GM20431 (cell line): ENCODE measurements at regions not wholly inside any gene's neighbourhood (a gene's known extent, or its start where the extent isn't known, plus 50 kb on each side); places are given as distances from the start of the nearest gene placed in this dataset.
"Not testable (repeated sequence)": the region's sequence is repeated elsewhere in the genome, so short reads cannot be mapped to it uniquely, and the experiment has no call there.

Experiments used
- in situ Hi-C: fragments of 300-500 bp; cut with MseI, MboI; formaldehyde crosslinking; loops from one replicate; pipeline ENCODE4 v1.15.0; 2020; ENCODE audit warnings: low sequenced_read_pairs; ENCODE audit not compliant: unreplicated experiment

DNA sequence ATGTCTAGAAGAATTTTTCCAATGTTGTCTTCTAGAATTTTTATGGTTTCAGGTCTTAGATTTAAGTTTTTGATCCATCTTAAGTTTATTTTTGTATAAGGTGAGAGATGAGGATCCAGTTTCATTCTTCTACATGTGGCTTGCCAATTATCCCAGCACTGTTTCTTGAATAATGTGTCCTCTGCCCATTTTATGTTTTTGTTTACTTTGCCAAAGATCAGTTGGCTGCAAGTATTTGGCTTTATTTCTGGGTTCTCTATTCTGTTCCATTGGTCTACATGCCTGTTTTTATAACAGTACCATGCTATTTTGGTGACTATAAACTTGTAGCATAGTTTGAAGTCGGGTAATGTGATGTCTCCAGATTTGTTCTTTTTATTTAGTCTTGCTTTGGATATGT lies 78.2 kb upstream of the PTPN13 start:
- in situ Hi-C loops, result not testable (repeated sequence)

DNA sequence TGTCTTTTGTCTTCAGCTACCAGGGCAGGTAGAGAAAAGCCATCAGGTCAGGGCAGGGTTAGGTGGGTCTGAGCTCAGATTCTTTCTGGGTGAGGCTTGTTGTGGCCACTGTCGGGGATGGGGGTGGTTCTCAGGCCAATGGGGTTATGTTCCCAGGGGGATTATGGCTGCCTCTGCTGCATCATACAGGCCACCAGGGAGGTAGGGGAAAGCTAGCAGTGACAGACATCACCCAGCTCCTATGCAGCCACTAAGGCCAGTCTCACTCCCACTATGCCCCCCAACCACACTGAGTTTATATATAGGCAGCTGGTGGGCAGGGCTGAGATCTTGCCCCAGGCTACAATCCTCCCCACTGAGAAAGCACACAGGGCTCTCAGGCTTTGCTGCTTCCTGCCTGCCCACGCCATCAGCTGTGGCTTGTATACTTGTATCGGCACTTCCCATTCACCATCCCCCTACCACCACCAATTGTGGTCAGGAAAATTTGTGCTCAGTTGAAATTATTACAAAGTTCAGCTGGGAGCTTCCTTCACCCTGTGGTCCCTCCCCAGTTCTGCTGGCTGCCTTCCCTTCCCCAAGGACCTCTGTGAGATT lies 72.6 kb upstream of the PTPN13 start:
- in situ Hi-C loops, result no loop called here

DNA sequence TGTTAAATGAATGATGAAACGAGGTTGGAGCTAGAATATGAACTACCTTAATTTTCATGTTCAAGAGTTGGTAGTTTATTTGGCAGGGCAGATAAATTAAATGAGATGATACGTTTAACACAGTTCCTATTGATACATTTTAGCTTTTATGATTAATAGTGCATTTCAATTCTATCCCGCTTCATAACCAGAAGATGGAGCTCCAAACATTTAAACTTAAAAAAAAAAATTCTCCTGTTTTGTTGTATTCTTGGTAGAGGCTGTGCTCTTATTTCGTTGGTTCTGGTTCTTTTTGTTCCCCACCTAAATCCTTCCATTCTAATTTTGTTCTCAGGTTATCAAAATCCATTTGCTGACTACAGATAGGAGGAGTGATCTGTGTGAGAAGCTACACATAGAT lies 71.8 kb upstream of the PTPN13 start:
- in situ Hi-C loops, result no loop called here

DNA sequence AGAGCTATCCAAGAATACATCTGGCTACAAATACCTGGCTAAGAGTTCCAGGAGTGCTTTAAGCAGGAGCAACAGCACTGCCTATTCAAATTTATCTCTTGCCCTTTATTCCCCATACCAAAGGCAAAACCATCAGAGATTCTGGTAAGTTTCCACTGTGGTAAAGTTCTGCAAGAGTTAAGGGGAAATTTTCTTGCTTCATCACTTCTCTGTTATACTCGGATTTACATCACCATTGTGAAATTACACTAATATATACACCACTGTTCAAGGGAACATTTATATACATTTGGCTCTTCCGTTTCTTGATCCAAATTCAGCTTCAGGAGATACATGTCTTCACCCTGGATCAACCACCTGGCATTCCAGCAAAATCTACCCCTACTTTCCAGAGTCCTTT lies 70.8 kb upstream of the PTPN13 start:
- in situ Hi-C loops, result no loop called here

DNA sequence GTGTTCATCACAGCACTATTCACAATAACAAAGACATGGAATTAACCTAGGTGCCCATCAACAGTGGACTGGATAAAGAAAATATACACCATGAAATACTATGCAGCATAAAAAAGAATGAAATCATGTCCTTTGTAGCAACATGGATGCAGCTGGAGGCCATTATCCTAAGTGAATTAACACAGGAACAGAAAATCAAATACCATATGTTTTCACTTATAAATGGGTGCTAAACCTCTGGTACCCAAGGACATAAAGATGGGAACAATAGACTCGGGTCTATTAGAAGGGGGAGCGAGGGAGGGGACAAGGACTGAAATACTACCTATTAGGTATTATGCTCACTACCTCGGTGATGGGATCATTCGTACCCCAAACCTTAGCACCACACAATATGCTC lies 66.4 kb upstream of the PTPN13 start:
- in situ Hi-C loops, result not testable (repeated sequence)

DNA sequence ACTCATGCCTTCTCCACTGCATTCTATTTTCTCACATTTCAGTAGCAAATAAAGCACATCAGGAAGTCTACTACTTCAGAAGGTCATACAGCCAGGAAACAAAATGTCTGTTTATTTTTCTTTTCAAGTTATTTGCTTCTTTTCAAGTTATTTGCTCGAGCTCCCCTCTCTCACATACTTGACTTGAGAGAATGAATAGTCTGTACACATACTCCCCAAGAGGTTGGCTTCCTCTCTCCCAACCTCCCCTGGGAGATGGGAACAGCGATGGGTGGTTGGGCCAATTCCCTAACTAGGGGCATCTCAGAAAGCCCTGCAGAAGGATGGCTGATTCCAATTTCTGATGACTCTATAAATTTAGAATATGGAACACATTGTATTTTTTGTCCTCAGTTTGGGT lies 64.7 kb upstream of the PTPN13 start:
- in situ Hi-C loops, result no loop called here

DNA sequence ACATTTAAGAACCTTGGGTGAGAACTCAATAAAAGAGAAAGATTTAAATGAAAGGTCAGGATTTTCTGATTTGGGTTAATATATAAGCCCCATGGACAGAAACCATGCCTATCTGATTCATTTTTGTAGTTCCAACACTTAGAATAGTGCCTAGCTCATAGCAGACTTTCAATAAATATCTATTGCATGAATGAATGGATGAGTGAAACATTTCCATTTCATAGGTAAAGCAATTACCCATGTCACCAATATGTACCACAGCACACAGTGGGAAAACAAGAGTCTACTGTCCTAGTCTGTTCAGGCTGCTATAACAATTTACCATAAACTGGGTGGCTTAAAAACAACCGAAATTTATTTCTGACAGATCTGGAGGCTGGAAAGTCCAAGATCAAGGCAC lies 63.9 kb upstream of the PTPN13 start:
- in situ Hi-C loops, result no loop called here

DNA sequence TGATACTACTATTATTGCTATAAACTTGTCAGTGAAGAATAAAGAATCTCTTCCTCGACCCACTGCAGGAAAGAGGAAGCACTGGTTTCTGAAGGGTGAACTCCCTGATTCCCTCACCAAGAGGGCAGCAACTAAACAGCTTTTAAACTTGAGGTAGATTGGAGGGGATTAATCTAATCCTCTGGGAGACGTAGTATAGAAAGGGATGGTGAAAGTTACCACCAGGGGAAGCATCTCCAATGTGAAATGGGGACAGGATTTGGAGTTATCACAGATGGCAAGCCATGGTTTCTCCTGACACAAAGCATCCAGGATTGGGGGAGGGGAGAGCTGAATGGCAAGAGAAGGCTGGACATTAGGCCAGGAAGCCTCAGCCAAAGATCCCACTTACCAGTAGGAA lies 62.7 kb upstream of the PTPN13 start:
- in situ Hi-C loops, result no loop called here

DNA sequence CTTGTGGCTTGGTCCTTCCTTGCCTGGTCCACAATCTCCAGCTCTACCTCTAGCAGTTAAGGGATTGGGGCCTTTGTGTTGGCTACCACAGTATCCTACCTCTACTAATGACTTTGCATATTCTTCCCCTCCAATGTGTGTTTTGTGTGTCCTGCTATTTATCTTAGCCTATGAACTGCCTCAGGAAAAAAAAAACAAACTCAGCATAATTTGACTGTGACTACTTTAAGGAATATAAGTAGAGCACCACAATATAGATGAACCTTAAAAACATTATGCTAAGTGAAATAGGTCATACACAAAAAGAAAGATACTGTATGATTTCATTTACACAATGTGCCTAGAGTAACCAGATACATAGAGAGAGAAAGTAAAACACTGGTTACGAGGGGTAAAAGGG lies 61.3 kb upstream of the PTPN13 start:
- in situ Hi-C loops, result no loop called here

DNA sequence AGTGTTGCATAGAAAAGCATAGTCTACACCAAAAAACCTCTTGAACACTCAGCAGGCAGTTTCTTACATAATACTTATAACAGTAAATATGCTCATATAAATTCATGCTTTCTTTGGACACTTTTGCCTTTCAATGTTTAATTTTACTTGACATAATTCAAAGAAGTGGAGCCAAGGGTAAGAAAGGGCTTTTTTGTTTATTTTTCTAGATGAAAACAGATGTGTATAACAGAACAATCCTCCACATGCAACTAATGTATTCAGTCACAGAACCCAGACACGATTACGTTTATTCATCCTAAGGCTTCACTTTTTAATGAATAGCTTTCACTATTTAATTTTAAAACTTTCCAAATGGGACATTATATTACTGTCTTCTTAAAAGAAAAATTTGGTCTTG lies 58.0 kb upstream of the PTPN13 start:
- in situ Hi-C loops, result no loop called here

DNA sequence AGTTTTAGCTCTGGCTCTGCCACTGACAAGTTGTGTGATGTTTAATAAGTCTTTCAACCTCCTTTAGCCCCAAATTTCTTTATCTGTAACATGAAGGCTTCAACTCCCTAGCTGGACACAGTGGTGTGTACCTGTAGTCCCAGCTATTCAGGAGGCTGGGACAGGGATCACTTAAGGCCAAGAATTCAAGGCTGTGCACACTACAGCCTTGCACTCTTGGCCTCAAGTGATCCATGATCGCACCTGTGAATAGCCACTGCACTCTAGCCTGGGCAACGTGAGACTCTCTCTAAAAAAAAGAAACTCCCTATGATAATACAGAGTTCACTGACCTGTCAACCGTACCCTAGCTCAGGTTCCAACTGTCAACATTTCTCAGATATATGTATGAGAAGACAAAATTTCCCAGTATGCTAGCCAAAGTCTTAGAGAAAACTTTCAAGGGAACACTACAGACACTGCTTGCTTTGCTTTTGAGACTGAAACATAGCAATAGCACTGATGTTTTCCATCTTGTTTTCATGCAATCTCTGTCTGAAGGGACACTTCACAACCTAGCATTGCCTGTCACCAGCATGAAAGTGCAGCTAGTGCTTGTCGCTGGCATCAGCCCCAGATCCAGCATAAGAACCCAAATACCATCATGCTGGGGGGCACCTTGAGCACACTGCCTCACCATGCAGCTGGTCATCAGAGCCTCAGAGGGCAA lies 51.6 kb upstream of the PTPN13 start:
- in situ Hi-C loops, result no loop called here

DNA sequence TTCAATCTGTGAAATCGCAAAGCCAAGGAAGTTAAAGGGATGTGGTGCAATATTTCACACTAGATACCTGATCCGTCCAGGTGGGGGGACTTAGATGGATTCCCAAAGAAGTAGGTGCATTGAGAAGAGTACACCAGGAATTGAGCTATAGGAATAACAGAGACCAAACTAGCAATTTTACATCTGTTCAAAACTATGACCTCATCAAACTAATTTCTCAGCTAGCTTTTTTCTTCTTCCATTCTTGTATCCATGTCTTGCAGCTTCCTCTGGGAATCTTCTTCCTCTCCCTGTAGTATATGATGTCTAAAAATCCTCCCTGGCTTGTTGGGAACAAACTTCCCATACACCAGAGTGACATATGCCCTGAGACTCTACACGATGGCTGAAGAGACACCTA lies 51.0 kb upstream of the PTPN13 start:
- in situ Hi-C loops, result no loop called here

DNA sequence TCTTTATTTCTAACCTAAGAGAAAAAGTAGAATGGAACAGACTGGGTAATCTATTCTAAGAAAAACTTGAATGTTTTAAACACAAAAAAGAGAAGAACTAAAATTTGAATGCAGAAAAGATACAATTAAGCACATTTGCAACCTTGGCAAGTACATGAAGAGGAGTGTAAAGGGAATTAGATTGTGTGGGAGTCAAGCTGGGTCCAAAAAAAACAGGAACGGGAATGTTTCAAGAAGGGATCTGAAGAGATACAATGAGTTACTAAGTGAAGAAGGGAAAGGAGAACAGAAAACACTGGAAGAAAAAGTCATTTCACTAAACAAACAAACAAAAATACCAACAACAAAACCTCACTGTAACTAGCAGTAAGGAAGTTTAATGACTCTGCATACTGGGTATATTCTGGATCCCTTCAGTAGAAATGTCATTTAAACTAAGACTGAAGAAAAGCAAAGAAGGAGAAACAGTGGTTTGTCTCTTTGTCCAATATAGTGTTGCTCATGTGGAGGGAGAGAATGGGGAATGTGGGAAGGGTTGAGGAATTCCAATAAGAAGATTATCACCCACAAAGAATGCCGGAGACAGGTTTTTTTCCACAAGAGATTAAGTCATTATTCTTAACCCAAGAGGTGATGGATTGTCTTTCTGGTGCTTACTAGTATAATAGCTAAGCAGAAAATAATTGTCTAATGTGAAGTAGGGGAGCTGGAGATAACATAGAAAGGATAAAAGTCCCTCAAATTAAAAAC lies 50.4 kb upstream of the PTPN13 start:
- in situ Hi-C loops, result no loop called here

DNA sequence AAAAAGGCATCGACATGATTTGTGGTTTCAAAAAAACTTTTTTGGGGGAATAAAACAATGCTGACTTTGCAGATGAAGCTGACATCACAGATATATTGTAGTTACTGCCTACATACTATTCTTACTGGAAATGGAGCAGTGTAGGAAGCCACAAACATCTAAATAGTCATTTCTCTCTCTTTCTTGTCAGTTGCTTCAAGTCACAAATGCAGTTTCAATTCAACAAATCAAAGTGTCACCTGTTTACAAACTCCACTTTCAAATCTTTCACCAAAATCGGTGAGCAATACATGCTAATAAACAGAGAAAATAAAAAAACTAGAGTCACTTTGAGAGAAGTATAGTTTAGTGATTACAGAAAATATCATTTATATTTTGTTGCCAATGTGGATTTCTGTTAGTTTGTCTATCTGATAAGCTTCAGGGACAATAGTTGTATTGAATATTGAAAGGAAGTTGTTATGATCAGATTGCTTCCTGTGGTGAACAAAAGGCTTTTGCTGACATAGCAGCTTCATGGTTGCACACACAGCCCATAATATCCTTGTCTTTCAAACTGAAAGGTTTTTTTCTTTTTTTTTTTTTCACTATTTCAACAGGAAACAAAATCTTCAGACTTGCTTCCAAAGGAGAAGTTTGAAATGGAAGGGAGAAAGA lies 49.7 kb upstream of the PTPN13 start:
- in situ Hi-C loops, result no loop called here
